ENCODE measurements at regions not wholly inside any gene's neighbourhood (a gene's known extent, or its start where the extent isn't known, plus 50 kb on each side); places are given as distances from the start of the nearest gene placed in this dataset.

- no peaks in the 10 kb centered on the region for H3K36me3 Mint-ChIP-seq
- no peaks in the 10 kb centered on the region for H3K4me1 ChIP-seq (ENCODE audit: control insufficient read depth in 1 of 2, insufficient read depth in 2 of 2, low read length in 2 of 2)
- no peaks in the 10 kb centered on the region for H3K79me2 ChIP-seq (ENCODE audit: insufficient read depth, low read length)
- no CpG with 5 or more reads among the region's 2 CpGs for WGBS (ENCODE audit: insufficient coverage)
- no peak overlapping the region for H2AFZ ChIP-seq (ENCODE audit: insufficient read depth, low read depth, low read length, poor library complexity, severe bottlenecking)
- no peak overlapping the region for H3K4me3 ChIP-seq (replicated peaks in 1 of 3; ENCODE audit: low read depth in 2 of 3, low read length in 3 of 3)
- H3K9me3 ChIP-seq (replicated peaks in 1 of 2; ENCODE audit: control insufficient read depth in 1 of 2, insufficient read depth in 1 of 2, low read length in 2 of 2): peaks cover 0 to 3% of the 10 kb centered on the region in 2 donors
- H3K4me1 Mint-ChIP-seq: no peaks in the 10 kb centered on the region
- H3K9me3 Mint-ChIP-seq: peaks cover 0 to 5% (median 2%) of the 10 kb centered on the region in 7 donors
- no peak overlapping the region for H3K4me2 ChIP-seq (replicated peaks; ENCODE audit: extremely low read depth, low read length, poor library complexity, severe bottlenecking)
- H3K9ac ChIP-seq (ENCODE audit: insufficient read depth, low read length, poor library complexity, severe bottlenecking): no peak overlapping the region
- TF ChIP-seq CTCF (IDR thresholded peaks at IDR 0.05): no peak
- H3K27ac ChIP-seq (ENCODE audit: low read depth in 1 of 2, low read length in 2 of 2): no peak overlapping the region
- H3K36me3 ChIP-seq (replicated peaks in 1 of 2; ENCODE audit: control insufficient read depth in 1 of 2, insufficient read depth in 2 of 2, low read length in 2 of 2): no peaks in the 10 kb centered on the region
- intact Hi-C loops (cut with micrococcal nuclease): no loop called here
- H3K27me3 Mint-ChIP-seq (ENCODE audit: low read depth in 3 of 3): no peaks in the 10 kb centered on the region
- H3K27me3 ChIP-seq (ENCODE audit: control insufficient read depth in 2 of 2, insufficient read depth in 2 of 2, low read length in 2 of 2): no peaks in the 10 kb centered on the region
- no peaks in the 10 kb centered on the region for H4K20me1 ChIP-seq (ENCODE audit: insufficient read depth, low read length)
- H3K27ac Mint-ChIP-seq: no peak overlapping the region
- DNase-seq: no peak
- no peak overlapping the region for H3K4me3 Mint-ChIP-seq
These were observed 210.7 kb upstream of the TLL1 start for GRCh38 chr4:165662341-165662740.

GRCh38 chr4:165663411-165663810 is 209.6 kb upstream of the TLL1 start:
- Histone ChIP-seq H3K36me3 (replicated peaks in 1 of 2; ENCODE audit: control insufficient read depth in 1 of 2, insufficient read depth in 2 of 2, low read length in 2 of 2) (no peaks in the 10 kb centered on the region), H4K20me1 (ENCODE audit: insufficient read depth, low read length) (no peaks in the 10 kb centered on the region), H2AFZ (ENCODE audit: insufficient read depth, low read depth, low read length, poor library complexity, severe bottlenecking) (no peak overlapping the region), H3K9me3 (replicated peaks in 1 of 2; ENCODE audit: control insufficient read depth in 1 of 2, insufficient read depth in 1 of 2, low read length in 2 of 2) (peaks cover 0 to 3% of the 10 kb centered on the region in 2 donors), H3K4me3 (replicated peaks in 1 of 3; ENCODE audit: low read depth in 2 of 3, low read length in 3 of 3) (no peak overlapping the region), H3K27me3 (ENCODE audit: control insufficient read depth in 2 of 2, insufficient read depth in 2 of 2, low read length in 2 of 2) (no peaks in the 10 kb centered on the region), H3K4me2 (replicated peaks; ENCODE audit: extremely low read depth, low read length, poor library complexity, severe bottlenecking) (no peak overlapping the region), H3K27ac (ENCODE audit: low read depth in 1 of 2, low read length in 2 of 2) (no peak overlapping the region), H3K9ac (ENCODE audit: insufficient read depth, low read length, poor library complexity, severe bottlenecking) (no peak overlapping the region), H3K4me1 (ENCODE audit: control insufficient read depth in 1 of 2, insufficient read depth in 2 of 2, low read length in 2 of 2) (no peaks in the 10 kb centered on the region), H3K79me2 (ENCODE audit: insufficient read depth, low read length) (no peaks in the 10 kb centered on the region)
- Mint-ChIP-seq H3K4me1 (no peaks in the 10 kb centered on the region), H3K27me3 (ENCODE audit: low read depth in 3 of 3) (no peaks in the 10 kb centered on the region), H3K4me3 (no peak overlapping the region), H3K36me3 (no peaks in the 10 kb centered on the region), H3K9me3 (peaks cover 0 to 5% (median 0%) of the 10 kb centered on the region in 7 donors), H3K27ac (no peak overlapping the region)
- intact Hi-C loops (cut with micrococcal nuclease): no loop called here
- no peak for TF ChIP-seq CTCF (IDR thresholded peaks at IDR 0.05)
- DNase-seq: no peak

All from CD14-positive monocyte (primary cell).